ENCODE measurements at regions not wholly inside any gene's neighbourhood (a gene's known extent, or its start where the extent isn't known, plus 50 kb on each side); places are given as distances from the start of the nearest gene placed in this dataset.

DNA sequence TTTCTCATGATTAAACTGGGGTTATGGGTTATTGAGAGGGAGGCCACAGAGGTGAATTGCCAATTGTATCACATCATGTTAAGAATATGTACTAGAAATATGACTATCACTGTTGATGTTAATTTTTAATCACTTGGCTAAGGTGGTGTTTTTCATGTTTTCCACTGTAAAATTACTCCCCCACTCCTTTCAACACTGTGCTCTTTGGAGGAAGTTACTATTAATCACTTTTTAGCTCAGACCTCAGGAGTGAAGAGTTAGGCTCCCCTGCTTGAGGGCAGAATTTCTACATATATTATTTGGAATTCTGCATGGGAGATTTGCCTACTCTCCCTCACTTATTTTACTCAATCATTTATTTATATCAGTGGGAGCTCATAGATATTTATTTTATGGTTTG, 76.0 kb upstream of the OSR1 start:
- no peak for DNase-seq (ENCODE audit: low spot score)

DNA sequence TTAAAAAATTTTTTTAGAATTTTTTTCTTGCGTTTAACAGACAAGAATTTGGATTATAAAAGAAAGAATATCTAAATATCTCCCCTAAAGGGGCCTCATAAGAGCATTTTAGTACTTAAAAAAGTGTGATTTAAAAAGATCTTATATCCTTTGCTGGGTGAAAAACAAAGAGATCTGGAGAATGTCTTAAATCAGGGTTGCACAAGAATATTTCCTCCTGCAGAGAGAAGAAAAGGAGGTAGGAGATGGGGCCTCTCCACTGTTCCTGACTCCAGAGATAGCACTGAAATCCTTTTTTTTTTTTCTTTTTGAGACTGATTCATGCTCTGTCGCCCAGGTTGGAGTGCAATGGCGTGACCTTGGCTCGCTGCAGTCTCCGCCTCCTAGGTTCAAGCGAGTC, 68.5 kb upstream of the OSR1 start:
- no peak for DNase-seq (ENCODE audit: low spot score)

DNA sequence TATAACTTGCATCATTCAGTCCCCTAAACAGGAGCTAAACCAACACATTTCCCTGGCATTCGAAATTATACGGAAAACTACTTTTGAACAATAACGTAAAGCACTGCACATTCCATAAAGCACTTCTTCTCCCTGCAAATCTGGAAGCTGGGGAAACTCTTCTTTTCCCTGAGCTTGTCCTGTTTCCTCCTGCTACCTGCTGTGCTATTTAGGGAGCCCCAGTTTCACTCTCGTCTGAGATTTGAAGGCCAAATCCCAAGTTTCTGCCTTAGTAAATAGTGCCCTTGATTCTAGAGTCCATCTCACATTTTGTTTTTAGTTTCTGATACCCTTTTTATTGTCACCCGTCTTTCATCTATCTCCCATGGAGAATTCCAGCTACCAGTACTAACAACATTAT, 67.7 kb upstream of the OSR1 start:
- no peak for DNase-seq (ENCODE audit: low spot score)

DNA sequence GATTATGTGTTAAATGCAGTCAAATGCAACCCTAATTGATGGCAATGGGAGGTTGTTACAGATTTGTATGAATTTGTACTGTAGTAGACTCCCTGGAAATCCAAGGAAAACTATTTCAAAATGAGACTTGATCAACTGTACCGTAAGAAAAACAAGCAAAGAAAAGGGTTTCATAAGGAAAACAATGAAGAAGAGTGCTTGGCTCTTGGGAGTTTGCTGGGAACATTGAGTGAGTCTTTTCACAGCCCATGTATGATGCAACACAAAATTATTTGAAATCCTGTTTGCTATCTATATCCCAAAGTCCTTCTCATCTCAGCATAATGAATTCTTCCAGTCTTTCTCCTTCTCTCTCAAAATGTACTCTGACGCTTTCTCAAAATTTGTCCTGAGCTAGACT, 67.0 kb upstream of the OSR1 start:
- no peak for DNase-seq (ENCODE audit: low spot score)

DNA sequence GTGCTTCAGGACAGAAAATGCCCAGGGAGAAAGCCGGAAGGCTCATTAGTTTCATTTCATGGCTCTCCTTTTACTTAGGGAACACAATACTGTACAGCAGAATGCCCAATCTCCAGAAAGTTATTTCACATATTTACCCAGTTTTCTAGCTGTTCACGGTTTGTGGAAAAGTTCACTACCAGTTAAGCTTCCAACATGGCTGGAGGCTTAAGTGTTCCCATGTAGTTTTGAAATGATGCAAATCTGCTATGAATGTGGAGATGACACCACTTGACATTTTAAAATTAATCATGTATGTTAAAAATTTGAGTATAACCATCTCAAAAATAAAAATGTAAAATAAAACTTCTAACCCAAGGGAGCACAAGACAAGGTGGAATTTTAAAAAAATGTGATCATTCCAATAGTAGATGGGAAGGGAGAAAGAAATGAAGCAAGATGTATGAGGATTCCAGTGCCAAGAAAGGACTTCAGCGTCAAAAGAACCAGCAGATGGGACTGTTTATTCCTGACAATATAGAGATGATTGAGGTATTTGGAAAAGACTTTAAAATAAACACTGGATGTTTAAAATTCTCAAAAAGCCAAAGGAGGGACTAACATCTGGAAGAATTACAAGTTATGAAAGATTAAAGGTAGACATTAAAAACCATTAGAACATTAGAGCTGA, 60.9 kb upstream of the OSR1 start:
- no peak for DNase-seq (ENCODE audit: low spot score)

DNA sequence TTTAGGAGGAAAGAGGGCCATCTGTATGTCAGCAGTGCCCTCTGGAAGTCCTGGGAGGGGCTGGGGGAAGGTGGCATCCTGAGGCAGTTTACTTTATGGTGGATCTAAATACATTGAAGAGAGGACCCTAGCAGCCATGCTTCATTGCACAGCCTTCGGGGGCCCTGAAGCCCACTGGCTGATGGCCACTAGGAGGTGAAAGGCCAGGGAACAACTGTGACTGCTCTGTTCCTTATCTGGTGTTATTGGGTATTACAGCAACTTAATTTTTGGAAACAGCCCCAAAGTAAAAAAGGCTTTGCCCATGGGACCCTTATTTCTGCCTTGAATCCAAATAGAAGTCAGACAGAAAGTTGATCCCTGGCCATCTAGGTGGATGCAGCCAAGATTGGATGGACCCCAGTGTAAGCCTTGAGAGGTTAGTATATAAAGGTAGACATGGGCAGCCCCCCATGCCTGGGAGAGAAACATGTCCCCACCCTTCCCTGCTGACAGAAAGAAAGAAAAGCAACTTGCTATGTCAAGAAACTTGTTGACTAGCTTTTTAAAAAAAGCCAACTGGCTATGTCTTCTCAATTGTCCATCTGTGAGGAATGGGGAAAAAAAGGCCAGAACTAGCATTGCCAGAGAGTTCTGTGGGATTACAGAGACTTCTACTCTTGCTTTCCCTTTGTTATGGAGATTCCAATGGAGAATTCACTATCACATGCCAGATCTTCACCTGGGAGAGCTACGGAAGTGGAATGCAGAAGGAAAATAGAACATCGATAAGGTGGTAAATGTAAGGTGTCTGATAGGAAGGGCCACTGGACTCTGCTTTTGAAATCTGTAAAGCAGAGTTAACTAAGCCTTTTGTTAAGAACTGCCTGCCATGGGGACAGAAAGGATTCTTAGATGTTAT, 58.6 kb upstream of the OSR1 start:
- DNase-seq (ENCODE audit: low spot score) = no peak

DNA sequence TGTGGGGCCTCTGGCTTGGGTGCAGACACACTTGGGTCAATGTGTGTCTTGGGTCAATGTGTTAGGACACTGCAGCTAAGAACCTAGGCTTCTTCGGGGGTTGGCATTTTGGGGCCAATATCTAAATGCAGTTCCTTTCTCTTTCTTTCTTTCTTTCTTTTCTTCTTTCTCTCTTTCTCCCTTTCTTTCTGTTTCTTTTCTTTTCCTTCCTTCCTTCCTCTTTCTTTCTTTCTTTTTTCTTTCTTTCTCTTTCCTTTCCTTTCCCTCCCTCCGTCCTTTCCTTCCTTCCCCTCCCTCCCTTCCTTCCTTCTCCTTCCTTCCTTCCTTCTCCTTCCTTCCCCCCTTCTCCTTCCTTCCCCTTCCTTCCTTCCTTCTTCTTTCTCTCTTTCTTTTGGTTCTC, 57.7 kb upstream of the OSR1 start:
- DNase-seq (ENCODE audit: low spot score) = no peak

DNA sequence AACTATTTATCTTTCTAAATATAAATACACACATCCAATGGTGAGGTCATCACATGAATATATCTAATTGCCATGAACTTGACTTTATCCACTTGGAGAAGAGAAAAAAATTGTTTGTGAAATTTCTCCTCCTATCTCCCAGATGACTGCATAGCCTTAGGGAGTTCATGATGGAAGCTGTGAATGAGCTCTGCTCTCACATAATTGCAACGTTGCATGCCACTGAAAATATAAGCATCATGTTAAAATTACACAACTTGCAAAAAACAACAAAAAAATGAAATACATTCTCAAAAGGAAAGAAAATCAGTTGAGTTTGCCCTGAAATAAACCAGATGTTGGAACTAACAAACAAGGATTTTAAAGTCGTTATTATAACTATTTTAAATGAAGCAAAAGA, 50.6 kb upstream of the OSR1 start:
- DNase-seq (ENCODE audit: low spot score) = no peak

DNA sequence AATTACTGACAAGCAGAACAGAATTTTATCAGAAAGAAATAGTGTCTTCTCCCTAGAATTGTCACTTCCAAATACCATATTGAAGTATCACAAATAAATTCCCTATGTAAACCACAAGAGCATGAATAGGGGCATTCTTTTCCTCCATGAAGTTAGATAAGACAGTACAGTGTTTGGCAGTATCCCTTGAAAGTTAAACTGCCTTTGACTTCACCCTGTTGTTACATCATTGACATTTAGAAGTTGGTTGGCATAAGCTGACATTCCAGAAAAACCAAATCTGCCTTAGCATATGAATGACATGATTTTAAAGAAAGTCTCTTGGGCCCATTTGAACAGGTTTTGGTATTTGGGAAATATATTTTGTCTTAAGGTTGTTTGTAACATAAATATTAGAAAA, 50.2 kb upstream of the OSR1 start:
- no peak for DNase-seq (ENCODE audit: low spot score)
